ENCODE measurements at regions not wholly inside any gene's neighbourhood (a gene's known extent, or its start where the extent isn't known, plus 50 kb on each side); places are given as distances from the start of the nearest gene placed in this dataset.

- TF ChIP-seq CTCF (IDR thresholded peaks at IDR 0.05): no peak
- TF ChIP-seq POLR2A (IDR thresholded peaks at IDR 0.05): no peak
- intact Hi-C loops (cut with DNase I): no loop called here
- no peaks in the 10 kb centered on the region for H3K36me3 ChIP-seq (replicated peaks in 1 of 2)
- WGBS, 4 donors: 3 to 25% (median 20%) methylated on average over 2 of the region's 2 CpGs
- H3K9me3 ChIP-seq (replicated peaks in 1 of 3): no peaks in the 10 kb centered on the region
- H3K4me1 ChIP-seq (replicated peaks in 1 of 2): no peaks in the 10 kb centered on the region
- H3K4me3 ChIP-seq: no peak overlapping the region
- H3K27me3 ChIP-seq: peaks cover 4% of the 10 kb centered on the region
- H3K27ac ChIP-seq: no peak overlapping the region
- no peak for DNase-seq
These were observed 341.0 kb downstream of the NAP1L3 start for GRCh38 chrX:93332329-93332728.

- no peak overlapping the region for H3K27ac ChIP-seq
- no peak overlapping the region for H3K4me3 ChIP-seq
- no peak for TF ChIP-seq POLR2A (IDR thresholded peaks at IDR 0.05)
- H3K4me1 ChIP-seq (replicated peaks in 1 of 2): no peaks in the 10 kb centered on the region
- no peaks in the 10 kb centered on the region for H3K9me3 ChIP-seq (replicated peaks in 1 of 3)
- intact Hi-C loops (cut with DNase I): no loop called here
- DNase-seq: no peak
- H3K27me3 ChIP-seq: peaks cover 29% of the 10 kb centered on the region
- H3K36me3 ChIP-seq (replicated peaks in 1 of 2): no peaks in the 10 kb centered on the region
- WGBS, 4 donors: 75 to 85% (median 77%) methylated on average over 1 to 3 of the region's 3 CpGs
These were observed 351.3 kb downstream of the NAP1L3 start for GRCh38 chrX:93322110-93322509.

GRCh38 chrX:93319609-93320008 lies 353.8 kb downstream of the NAP1L3 start:
- WGBS, 4 donors: 46 to 56% (median 55%) methylated on average over 2 to 5 of the region's 5 CpGs; no CpG with 5 or more reads in 1 of the 4 donors
- no peaks in the 10 kb centered on the region for H3K9me3 ChIP-seq (replicated peaks in 1 of 3)
- TF ChIP-seq CTCF (IDR thresholded peaks at IDR 0.05) (no peak), POLR2A (IDR thresholded peaks at IDR 0.05) (no peak)
- DNase-seq: no peak
- peaks cover 14% of the 10 kb centered on the region for H3K27me3 ChIP-seq
- H3K4me1 ChIP-seq (replicated peaks in 1 of 2): no peaks in the 10 kb centered on the region
- no peak overlapping the region for H3K27ac ChIP-seq
- no peaks in the 10 kb centered on the region for H3K36me3 ChIP-seq (replicated peaks in 1 of 2)
- no peak overlapping the region for H3K4me3 ChIP-seq
- intact Hi-C loops (cut with DNase I): no loop called here

All from adrenal gland (tissue), 9 donors.